Endothelial cell of umbilical vein (primary cell): ENCODE measurements at regions not wholly inside any gene's neighbourhood (a gene's known extent, or its start where the extent isn't known, plus 50 kb on each side); places are given as distances from the start of the nearest gene placed in this dataset.

Experiments used
- BruUV-seq: library from RNA; stranded (reverse); fragments of 400-500 nt; replicated peaks from 2 replicates; lab custom pipeline; 2021; lab: Mats Ljungman, UMichigan
- CTCF ChIA-PET: fragments of 300-600, 350-600 bp; sonication (Branson Sonifier 250); formaldehyde crosslinking; loops from one replicate; lab custom pipeline; 2021; ENCODE audit warnings: antibody characterized with exemption, inconsistent platforms; lab: Charles Lee
- POLR2A ChIA-PET: fragments of 300-600, 350-600 bp; sonication (Branson Sonifier 250); formaldehyde crosslinking; loops from one replicate; lab custom pipeline; 2021; ENCODE audit warnings: antibody characterized with exemption, inconsistent platforms; lab: Charles Lee
- DNase-seq: peaks from one replicate; pipeline ENCODE4 v3.0.0-alpha.2; 2011; ENCODE audit warnings: low read depth, low spot score
- FAIRE-seq: peaks from 2 replicates; lab custom pipeline; 2011; peaks lifted over from hg19 to GRCh38; lab: Jason Lieb, UNC
- H2AFZ ChIP-seq: 2 replicates; pipeline ENCODE4 v1.6.0; 2012; ENCODE audit warnings: low read depth, low read length, control low read depth, inconsistent platforms
- H3K27ac ChIP-seq: 2 replicates; pipeline ENCODE4 v1.5.1; 2011; ENCODE audit warnings: low read depth, mild to moderate bottlenecking, control low read depth, low read length, moderate library complexity; ENCODE audit not compliant: insufficient read depth
- H3K27me3 ChIP-seq, 2 experiments: 2 replicates each; pipeline versions ENCODE4 v1.6.0 to v1.6.1; 2011; ENCODE audit warnings: low read length in 2 of 2, mixed read lengths in 1 of 2; ENCODE audit not compliant: control insufficient read depth in 2 of 2, insufficient read depth in 2 of 2
- H3K36me3 ChIP-seq, 2 experiments: 2 replicates in 1 of 2; 3 replicates in 1 of 2; pipeline ENCODE4 v1.5.1; 2011; ENCODE audit warnings: low read length in 2 of 2, mild to moderate bottlenecking in 1 of 2, moderate library complexity in 1 of 2; ENCODE audit not compliant: control insufficient read depth in 2 of 2, insufficient read depth in 2 of 2; ENCODE audit errors: extremely low read depth in 1 of 2
- H3K4me1 ChIP-seq: 3 replicates; pipeline ENCODE4 v1.5.1; 2011; ENCODE audit warnings: mild to moderate bottlenecking, low read length; ENCODE audit not compliant: control insufficient read depth, insufficient read depth; ENCODE audit errors: extremely low read depth
- H3K4me2 ChIP-seq: 2 replicates; pipeline ENCODE4 v1.6.1; 2011; ENCODE audit warnings: low read length, control low read depth, mixed read lengths; ENCODE audit not compliant: insufficient read depth
- H3K4me3 ChIP-seq, 3 experiments: fragments of 200-600 bp in 1 of 3; sonication (generic), shearing (Covaris generic) in 1 of 3; replicated peaks in 1 of 3; 2 replicates each; pipeline ENCODE4 v1.5.1; 2011 to 2016; ENCODE audit warnings: control low read depth in 3 of 3, low read length in 3 of 3, mild to moderate bottlenecking in 2 of 3, inconsistent platforms in 1 of 3, low read depth in 1 of 3, moderate library complexity in 1 of 3; ENCODE audit not compliant: insufficient read depth in 1 of 3
- H3K79me2 ChIP-seq: 2 replicates; pipeline ENCODE4 v1.6.0; 2012; ENCODE audit warnings: low read length, inconsistent platforms; ENCODE audit not compliant: control insufficient read depth, insufficient read depth
- H3K9ac ChIP-seq: replicated peaks from 2 replicates; pipeline ENCODE3; 2011; ENCODE audit warnings: low read length, control low read depth; ENCODE audit not compliant: insufficient read depth; ENCODE audit errors: extremely low read depth
- H3K9me1 ChIP-seq: replicated peaks from 3 replicates; pipeline ENCODE4 v1.6.0; 2011; ENCODE audit warnings: mild to moderate bottlenecking, low read length; ENCODE audit not compliant: control insufficient read depth, insufficient read depth; ENCODE audit errors: extremely low read depth
- H3K9me3 ChIP-seq: replicated peaks from 2 replicates; pipeline ENCODE4 v1.5.1; 2012; ENCODE audit warnings: low read length, inconsistent platforms; ENCODE audit not compliant: control insufficient read depth, insufficient read depth
- H4K20me1 ChIP-seq: replicated peaks from 2 replicates; pipeline ENCODE3; 2011; ENCODE audit warnings: mild to moderate bottlenecking, low read length; ENCODE audit not compliant: control insufficient read depth, insufficient read depth; ENCODE audit errors: extremely low read depth
- CTCF ChIP-seq, 2 donors: IDR thresholded peaks; 1 replicate in 1 of 2; 2 replicates in 1 of 2; pipeline ENCODE4 v1.5.1; 2011; ENCODE audit warnings: low read length in 2 of 2, mild to moderate bottlenecking in 2 of 2, moderate library complexity in 2 of 2, control low read depth in 1 of 2, inconsistent platforms in 1 of 2, low read depth in 1 of 2; ENCODE audit not compliant: insufficient read depth in 1 of 2; ENCODE audit errors: extremely low read depth in 1 of 2
- EZH2 ChIP-seq: IDR thresholded peaks from 2 replicates; pipeline ENCODE4 v1.6.1; 2012; ENCODE audit warnings: borderline replicate concordance, low read depth, mild to moderate bottlenecking, moderate library complexity, low read length, inconsistent platforms; ENCODE audit not compliant: severe bottlenecking
- FOS ChIP-seq: IDR thresholded peaks from 2 replicates; pipeline ENCODE4 v1.6.1; 2011; ENCODE audit warnings: mild to moderate bottlenecking, low read length, moderate library complexity, borderline replicate concordance; ENCODE audit not compliant: insufficient read depth
- GATA2 ChIP-seq: IDR thresholded peaks from 2 replicates; pipeline ENCODE4 v1.7.0; 2011; ENCODE audit warnings: low read depth, mild to moderate bottlenecking, moderate library complexity, mixed read lengths, low read length; ENCODE audit not compliant: insufficient read length, insufficient read depth
- JUN ChIP-seq: IDR thresholded peaks from 2 replicates; pipeline ENCODE4 v1.6.1; 2011; ENCODE audit warnings: borderline replicate concordance, low read depth; ENCODE audit not compliant: insufficient read length, insufficient read depth
- MAX ChIP-seq: IDR thresholded peaks from 2 replicates; pipeline ENCODE4 v1.6.1; 2011; ENCODE audit not compliant: insufficient read depth, insufficient read length
- MYC ChIP-seq: IDR thresholded peaks from one replicate; pipeline ENCODE4 v1.6.1; 2011; ENCODE audit warnings: mild to moderate bottlenecking, low read depth, low read length
- POLR2A ChIP-seq: IDR thresholded peaks from 2 replicates; pipeline ENCODE4 v1.6.1; 2012; ENCODE audit warnings: low read depth, mild to moderate bottlenecking, control low read depth, low read length
- POLR2AphosphoS5 ChIP-seq: IDR thresholded peaks from 2 replicates; pipeline ENCODE4 v1.6.1; 2012; ENCODE audit warnings: low read depth, mild to moderate bottlenecking, control low read depth, low read length, moderate library complexity; ENCODE audit not compliant: insufficient read depth
- dilution Hi-C: fragments of 300-500 bp; cut with MboI; formaldehyde crosslinking; loops from one replicate; pipeline ENCODE4 v1.15.0; 2019; ENCODE audit warnings: low sequenced_read_pairs; ENCODE audit not compliant: extremely low pct_ligation_motif_present
- intact Hi-C: fragments of 100-400 bp; cut with micrococcal nuclease; formaldehyde crosslinking; loops from one replicate; pipeline ENCODE4 v1.10.0; 2022

- POLR2A ChIA-PET, result no interaction called here
- no peaks in the 10 kb centered on the region for H4K20me1 ChIP-seq
- no TSS peak for BruUV-seq
- TF ChIP-seq MYC (no peak), POLR2A (no peak), EZH2 (no peak), CTCF (IDR thresholded peaks at IDR 0.05; ENCODE audit: extremely low read depth in 1 of 2, insufficient read depth in 1 of 2, low read depth in 1 of 2, low read length in 2 of 2) (no peak), POLR2AphosphoS5 (no peak), GATA2 (no peak), FOS (no peak), JUN (no peak), MAX (no peak)
- DNase-seq, result no peak
- no peaks in the 10 kb centered on the region for H3K27me3 ChIP-seq
- H3K9ac ChIP-seq, result no peak overlapping the region
- H3K79me2 ChIP-seq, result no peaks in the 10 kb centered on the region
- CTCF ChIA-PET, result interaction anchor here (1.3 to 1.9 kb wide), 2 partner anchors 12 to 167 kb away, joined by 4 to 8 read pairs; no protein-coding TSS in a partner anchor
- H3K4me2 ChIP-seq, result no peak overlapping the region
- H2AFZ ChIP-seq, result no peak overlapping the region
- no peak for FAIRE-seq
- H3K27ac ChIP-seq, result no peak overlapping the region
- no peaks in the 10 kb centered on the region for H3K36me3 ChIP-seq
- H3K4me1 ChIP-seq, result no peaks in the 10 kb centered on the region
- dilution Hi-C loops, result no loop called here
- no peaks in the 10 kb centered on the region for H3K9me1 ChIP-seq
- H3K4me3 ChIP-seq, result no peak overlapping the region
- no peaks in the 10 kb centered on the region for H3K9me3 ChIP-seq
- intact Hi-C loops, result no loop called here
These were observed 731.1 kb upstream of the MAP3K7 start for GRCh38 chr6:91317984-91318383.
